ENCODE measurements at regions not wholly inside any gene's neighbourhood (a gene's known extent, or its start where the extent isn't known, plus 50 kb on each side); places are given as distances from the start of the nearest gene placed in this dataset.

DNA sequence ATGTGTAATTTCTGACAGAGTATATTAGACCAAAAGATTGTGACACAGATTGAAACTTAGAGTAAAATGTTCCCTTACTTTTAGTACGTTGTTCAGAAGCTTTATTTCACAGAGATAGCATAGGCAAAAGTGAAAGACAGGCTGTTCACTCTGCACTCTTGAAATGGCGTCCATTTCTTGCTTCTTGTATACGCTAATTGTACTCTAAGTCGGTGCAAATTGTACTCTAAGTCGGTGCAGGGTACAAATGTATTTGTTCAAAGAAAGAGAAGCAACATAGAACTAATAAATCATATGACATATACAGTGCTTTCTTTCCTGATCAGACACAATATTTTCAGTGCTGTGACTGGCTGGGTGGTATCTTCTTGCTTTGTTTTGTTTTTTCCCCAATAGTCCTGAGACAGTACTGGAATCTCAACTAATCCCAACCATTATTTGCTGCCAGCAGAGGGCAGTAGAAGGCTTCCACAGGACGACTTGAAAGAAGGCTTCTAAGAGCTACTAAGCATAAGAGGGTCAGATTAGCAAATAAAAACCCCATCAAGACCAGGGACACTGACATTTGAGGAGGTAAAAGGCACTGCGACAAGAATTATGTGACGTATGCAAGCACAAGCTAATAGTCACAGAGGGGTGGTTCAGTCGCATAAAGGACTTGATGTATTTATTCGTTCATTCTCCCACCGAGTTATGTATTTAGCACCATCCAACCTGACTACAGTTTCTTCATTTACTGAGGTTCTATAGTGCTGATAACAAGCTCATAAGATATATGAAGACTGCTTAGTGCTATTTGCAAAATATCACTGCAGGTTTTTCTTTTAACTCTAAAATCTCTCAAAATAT, 831.8 kb downstream of the TAF11L14 start:
- Histone ChIP-seq H4K5ac (ENCODE audit: insufficient read length, low read depth, low read length) (no peak overlapping the region), H3K79me2 (ENCODE audit: insufficient read depth, low read length) (no peaks in the 10 kb centered on the region), H2BK12ac (ENCODE audit: insufficient read length, low read depth, low read length) (no peak overlapping the region), H3K4ac (ENCODE audit: low read depth, low read length) (no peak overlapping the region), H2AFZ (ENCODE audit: low read length) (no peak overlapping the region), H3K23me2 (ENCODE audit: insufficient read length, low read depth, low read length, poor library complexity, severe bottlenecking) (no peaks in the 10 kb centered on the region), H3K9ac (ENCODE audit: extremely low read depth, insufficient read length, low read length) (no peak overlapping the region), H3K23ac (ENCODE audit: insufficient read length, low read depth, low read length) (no peak overlapping the region), H3K14ac (ENCODE audit: insufficient read depth, low read length) (no peak overlapping the region), H3K56ac (ENCODE audit: insufficient read length, low read depth, low read length) (no peak overlapping the region), H3T11ph (ENCODE audit: low read length) (no peak overlapping the region), H2BK20ac (ENCODE audit: low read depth, low read length, poor library complexity, severe bottlenecking) (peak overlapping the region; percentile 75), H3K27ac (ENCODE audit: insufficient read length, low read depth, low read length) (no peak overlapping the region), H4K91ac (ENCODE audit: insufficient read length, low read depth, low read length) (no peak overlapping the region), H3K9me3 (ENCODE audit: control insufficient read depth, low read depth, low read length) (no peaks in the 10 kb centered on the region), H3K27me3 (ENCODE audit: insufficient read depth, low read length) (no peaks in the 10 kb centered on the region), H3K4me2 (ENCODE audit: insufficient read depth, insufficient read length, low read length) (no peak overlapping the region), H3K79me1 (ENCODE audit: insufficient read depth, low read depth, low read length, poor library complexity, severe bottlenecking) (no peaks in the 10 kb centered on the region), H2BK15ac (ENCODE audit: low read depth, low read length) (no peak overlapping the region), H4K8ac (replicated peaks; ENCODE audit: insufficient read length, low read depth, low read length) (no peak overlapping the region), H4K20me1 (ENCODE audit: control insufficient read depth, insufficient read depth, insufficient read length) (no peaks in the 10 kb centered on the region), H3K18ac (ENCODE audit: insufficient read length, low read depth, low read length) (no peak overlapping the region), H2BK120ac (ENCODE audit: low read depth, low read length, poor library complexity, severe bottlenecking) (no peak overlapping the region), H2AK5ac (ENCODE audit: insufficient read length, low read length) (no peak overlapping the region), H3K4me1 (ENCODE audit: insufficient read depth, low read length) (no peaks in the 10 kb centered on the region; the same call in 1 of the 2 replicates), H2BK5ac (ENCODE audit: insufficient read length, low read length) (no peak overlapping the region)
- Mint-ChIP-seq H3K36me3 (ENCODE audit: insufficient read depth in 1 of 3, low read depth in 3 of 3) (peaks cover 0 to under 1% (median 0%) of the 10 kb centered on the region in 3 experiments; a peak in 1 of 7 replicates), H3K4me1 (peaks cover 3 to 11% of the 10 kb centered on the region in 2 experiments; a peak in 2 of 4 replicates), H3K27me3 (ENCODE audit: low read depth) (no peaks in the 10 kb centered on the region), H3K4me3 (no peak overlapping the region), H3K9me3 (no peaks in the 10 kb centered on the region), H3K27ac (no peak overlapping the region)
- no CpG with 5 or more reads among the region's 11 CpGs for WGBS (ENCODE audit: extremely low coverage, insufficient read length, low lambda C conversion rate)
- DNase-seq = peak; percentile 68
- TF ChIP-seq CTCF (conservative IDR thresholded peaks at IDR 0.05) = peak; percentile 83

Data from H9 (cell line).